ENCODE measurements at regions not wholly inside any gene's neighbourhood (a gene's known extent, or its start where the extent isn't known, plus 50 kb on each side); places are given as distances from the start of the nearest gene placed in this dataset.
A peak's percentile ranks its signal among the peaks of the same experiment; 100 is the strongest.
"Not testable (repeated sequence)": the region's sequence is repeated elsewhere in the genome, so short reads cannot be mapped to it uniquely, and the experiment has no call there.

DNA sequence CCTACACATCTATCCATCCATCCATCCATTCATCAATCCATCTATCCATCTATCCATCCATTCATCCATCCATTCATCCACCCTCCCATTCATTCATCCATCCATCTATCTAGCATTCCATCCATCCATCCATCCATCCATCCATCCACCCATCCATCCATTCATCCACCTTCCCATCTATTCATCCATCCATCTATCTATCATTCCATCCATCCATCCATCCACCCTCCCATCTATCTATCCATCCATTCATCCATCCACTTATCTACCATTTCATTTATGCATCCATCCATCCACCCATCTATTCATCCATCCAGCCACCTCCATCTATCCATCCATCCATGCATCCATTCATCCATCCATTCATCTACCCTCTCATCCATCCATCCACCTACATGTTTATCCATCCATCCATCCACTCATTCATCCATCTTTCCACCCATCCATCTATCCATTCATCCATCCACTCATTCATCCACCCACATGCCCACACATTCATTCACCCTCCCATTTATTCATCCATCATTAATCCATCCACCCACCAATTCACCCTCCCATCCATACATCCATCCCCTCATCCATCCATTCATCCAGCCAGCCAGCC lies 258.5 kb downstream of the CRLF2 start:
- DNase-seq (ENCODE audit: low spot score), result no peak

DNA sequence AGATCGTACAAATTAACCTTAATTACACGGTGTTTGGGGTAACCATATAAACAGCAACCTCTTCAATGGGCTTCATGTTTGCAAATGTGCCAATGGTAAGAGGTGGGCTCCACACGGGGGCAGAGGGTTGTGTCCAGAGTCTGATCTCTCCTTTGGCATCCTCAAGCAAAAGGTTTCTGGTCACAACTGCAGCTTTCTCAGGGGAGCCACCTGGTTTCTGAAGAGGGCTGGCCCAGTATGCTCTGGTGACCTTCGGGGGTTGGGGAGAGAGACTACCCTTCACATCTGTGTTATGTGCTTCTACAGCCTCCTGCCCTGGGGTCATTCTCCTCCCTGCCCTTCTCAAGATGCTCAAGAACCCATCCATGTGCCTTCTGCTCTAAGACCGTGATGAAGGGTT lies 259.6 kb downstream of the CRLF2 start:
- DNase-seq (ENCODE audit: low spot score), result no peak

DNA sequence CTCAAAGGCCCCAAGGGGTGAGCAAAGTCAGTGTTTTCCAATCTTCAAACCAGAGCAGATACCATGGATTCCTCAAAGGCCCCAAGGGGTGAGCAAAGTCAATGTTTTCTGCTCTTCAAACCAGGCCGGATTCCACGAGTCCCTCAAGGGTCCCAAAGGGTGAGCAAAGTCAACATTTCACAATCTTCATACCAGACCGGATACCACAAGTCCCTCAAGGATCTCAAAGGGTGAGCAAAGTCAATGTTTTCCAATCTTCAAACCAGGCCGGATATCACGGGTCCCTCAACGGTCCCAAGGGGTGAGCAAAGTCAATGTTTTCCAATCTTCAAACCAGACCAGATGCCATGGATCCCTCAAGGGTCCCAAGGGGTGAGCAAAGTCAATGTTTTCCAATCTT lies 265.2 kb downstream of the CRLF2 start:
- not testable (repeated sequence) for DNase-seq (ENCODE audit: low spot score)

DNA sequence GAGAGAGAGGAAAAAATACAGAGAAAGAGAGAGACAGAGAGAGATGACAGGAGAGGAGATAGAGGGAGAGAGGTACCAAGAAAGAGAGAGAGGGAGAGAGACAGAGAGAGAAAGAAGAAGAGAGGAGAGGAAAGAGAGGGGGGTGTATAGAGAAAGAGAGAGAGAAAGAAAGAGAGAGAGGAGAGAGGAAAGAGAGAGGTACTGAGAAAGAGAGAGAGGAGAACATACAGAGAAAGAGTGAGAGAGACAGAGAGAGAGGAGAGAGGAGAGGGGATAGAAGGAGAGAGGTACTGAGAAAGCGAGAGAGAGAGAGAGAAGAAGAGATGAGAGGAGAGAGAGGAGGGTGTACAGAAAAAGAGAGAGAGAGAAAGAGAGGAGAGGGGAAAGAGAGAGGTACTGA lies 269.4 kb downstream of the CRLF2 start:
- no peak for DNase-seq (ENCODE audit: low spot score)

DNA sequence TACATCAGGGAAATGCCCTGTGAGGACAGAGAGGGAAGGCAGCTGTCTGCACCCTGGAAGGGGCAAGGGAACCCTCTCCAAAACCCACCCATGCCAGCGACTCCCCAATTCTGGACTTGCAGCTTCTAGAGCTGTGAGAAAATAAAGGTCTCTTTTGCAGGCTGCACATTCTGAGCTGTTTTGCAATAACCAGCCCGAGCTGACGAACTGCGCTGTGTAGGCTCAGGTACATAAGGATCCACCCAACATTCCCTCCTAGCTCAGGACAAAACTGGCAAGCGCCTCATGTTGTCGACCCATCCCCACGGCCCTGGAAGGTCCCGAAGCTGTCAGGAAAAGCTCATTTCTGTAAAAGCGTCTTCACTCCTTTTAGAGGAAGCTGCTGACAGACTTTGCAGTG lies 271.8 kb downstream of the CRLF2 start:
- no peak for DNase-seq (ENCODE audit: low spot score)

DNA sequence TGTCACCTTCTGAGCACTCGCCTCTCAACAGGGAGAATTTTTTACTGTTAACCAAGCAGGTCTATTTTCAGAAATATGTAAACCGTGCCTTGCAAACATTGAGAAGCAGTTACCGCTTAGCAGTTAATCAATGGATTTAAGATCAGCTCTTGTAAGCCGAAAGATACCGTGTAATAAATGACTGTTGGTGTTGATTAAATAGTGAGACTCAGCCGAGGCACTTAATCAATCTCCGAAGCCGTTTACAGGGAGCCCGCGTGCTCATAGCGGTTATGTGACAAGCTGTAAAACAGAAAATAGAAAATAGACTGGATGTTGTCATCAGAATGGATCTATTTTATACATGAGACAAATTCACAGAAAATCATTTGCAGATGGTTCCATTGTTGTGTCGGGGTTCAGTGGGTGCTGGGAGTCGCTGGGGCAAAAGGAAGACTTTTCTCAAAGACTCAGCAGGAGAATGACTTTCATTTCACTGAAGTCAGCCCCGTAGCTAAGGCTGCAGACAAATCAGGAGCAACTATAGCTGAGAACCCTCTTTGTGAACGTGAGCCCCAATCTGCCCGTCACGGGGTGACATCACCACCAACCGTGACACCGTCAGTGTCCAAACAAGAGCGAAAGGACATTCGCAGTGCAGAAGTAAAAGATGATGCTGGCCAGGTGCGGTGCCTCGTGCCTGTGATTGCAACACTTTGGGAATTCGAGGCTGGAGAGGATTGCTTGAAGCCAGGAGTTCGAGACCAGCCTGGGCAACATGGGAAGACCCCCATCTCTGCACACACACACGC lies 275.3 kb downstream of the CRLF2 start:
- DNase-seq (ENCODE audit: low spot score), result no peak

DNA sequence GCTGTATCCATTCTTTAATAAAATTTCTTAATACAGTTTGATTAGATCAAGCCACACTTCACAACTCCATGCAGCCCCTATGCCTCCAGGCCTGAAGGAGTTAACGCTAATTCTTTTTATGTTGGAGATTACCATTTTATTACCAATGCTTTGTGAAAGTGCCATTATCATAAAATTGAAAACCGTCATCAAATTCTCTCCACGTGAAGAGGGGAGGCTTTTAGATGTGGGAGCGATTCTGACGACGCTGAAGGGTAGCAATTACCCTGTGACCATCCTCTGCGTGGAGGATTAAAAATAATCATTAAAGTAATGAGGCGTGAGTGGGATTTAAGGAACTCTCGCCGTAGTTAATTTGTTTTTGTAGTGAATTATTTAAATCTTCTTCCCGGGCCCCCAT lies 278.8 kb downstream of the CRLF2 start:
- no peak for DNase-seq (ENCODE audit: low spot score)

DNA sequence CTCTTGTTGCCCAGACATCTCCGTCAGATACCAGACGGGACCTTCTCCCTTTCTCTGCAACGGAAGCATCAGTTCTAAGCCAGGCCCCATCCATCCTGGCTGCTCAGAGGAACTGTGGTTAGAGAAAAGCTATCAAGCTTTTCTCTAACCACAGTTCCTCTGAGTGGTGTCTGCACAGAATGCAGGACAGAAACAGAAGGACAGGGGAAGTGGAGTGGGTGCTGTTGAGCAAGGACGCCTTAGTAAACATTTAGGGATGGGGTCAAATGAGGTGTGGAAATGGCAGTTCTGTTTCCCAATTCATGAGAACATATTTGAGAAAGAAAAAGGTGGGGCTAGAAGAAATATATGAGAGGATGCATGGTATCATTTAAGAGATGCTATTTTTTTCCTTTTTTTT lies 283.8 kb downstream of the CRLF2 start:
- no peak for DNase-seq (ENCODE audit: low spot score)

DNA sequence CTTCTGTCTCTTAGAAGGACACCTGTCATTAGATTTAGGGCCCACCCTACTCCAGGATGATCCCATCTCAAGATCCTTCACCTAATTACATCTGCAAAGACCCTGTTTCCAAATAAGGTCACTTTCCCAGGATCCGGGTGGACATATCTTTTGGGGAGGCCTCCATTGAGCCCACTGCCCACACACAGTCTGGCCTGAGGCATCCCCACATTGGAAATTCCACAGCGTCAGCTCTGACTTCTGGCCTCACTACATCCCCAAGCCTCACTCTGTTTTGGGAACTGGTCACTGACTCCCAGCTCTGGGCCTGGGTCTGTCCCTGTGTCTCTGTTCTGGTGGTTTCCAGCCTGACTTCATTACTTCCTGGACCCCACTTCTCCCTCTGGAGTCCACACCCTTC lies 285.5 kb downstream of the CRLF2 start:
- no peak for DNase-seq (ENCODE audit: low spot score)

DNA sequence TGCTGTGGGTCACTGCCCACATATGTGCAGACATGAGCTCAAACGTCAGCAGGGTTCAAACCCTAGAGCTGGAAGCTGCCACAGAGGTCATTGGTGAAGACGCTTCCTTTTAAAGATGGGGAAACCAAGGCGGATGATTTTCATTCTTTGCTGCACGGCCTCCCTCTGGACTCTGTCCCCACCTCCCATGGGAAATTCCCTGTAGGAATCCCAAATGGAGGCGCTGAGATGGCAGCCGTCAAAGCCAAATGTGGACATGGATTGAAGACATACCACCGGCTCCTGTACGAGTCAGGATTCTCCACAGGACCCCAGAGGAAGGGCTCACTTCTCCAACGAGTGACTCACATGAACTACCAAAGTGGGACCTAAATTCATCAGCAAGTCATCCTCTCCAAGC lies 286.4 kb downstream of the CRLF2 start:
- no peak for DNase-seq (ENCODE audit: low spot score)

DNA sequence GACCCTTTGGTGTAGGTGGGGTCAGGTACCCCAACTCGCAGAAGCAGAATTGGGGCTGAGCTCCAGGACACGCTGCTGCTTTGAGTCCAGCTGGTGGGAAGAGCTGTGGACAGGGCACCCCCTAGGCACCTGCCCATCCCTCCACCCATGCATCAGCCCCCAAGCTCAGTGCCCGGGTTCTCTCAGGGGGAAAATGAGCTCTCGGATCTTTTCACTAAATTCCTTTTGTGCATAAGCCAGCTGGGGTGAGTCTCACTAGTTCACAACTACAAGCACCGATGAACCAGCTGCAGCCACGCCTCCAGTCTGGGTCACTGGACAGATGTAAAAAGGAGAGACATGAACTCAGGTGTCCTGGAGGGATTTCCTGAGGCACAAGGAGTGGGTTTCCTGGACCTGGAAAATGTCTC lies 286.8 kb downstream of the CRLF2 start:
- DNase-seq (ENCODE audit: low spot score), result no peak

DNA sequence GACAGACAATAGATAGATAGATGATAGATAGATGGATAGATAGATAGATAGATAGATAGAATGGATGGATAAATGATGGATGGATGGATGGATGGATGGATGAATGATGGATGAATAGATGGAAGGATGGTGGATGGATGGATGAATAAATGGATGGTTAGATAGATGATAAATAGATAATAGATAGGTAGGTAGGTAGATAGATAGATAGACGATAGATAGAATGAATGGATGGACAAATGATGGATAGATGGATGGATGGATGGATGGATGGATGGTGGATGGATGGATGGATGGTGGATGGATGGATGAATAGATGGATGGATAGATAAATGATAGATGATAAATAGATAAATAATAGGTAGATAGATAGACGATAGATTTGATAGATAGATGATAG lies 287.4 kb downstream of the CRLF2 start:
- no peak for DNase-seq (ENCODE audit: low spot score)

DNA sequence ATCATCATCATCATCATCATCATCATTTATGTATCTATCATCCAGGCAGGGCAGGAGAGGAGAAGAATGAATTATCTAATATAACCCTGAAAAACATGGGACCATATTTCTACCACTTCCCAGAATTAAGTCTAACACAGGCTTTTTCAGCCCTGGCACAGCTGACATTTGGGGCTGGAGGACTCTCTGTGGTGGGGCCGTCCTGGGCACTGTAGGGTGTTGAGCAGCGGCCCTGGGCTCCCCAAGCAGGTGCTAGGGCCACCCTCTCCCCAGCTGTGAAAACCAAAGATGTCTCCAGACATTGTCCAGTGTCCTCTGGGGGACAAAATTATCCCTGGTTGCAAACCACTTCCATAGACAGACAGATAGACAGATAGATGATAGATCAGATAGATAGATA lies 288.4 kb downstream of the CRLF2 start:
- no peak for DNase-seq (ENCODE audit: low spot score)

DNA sequence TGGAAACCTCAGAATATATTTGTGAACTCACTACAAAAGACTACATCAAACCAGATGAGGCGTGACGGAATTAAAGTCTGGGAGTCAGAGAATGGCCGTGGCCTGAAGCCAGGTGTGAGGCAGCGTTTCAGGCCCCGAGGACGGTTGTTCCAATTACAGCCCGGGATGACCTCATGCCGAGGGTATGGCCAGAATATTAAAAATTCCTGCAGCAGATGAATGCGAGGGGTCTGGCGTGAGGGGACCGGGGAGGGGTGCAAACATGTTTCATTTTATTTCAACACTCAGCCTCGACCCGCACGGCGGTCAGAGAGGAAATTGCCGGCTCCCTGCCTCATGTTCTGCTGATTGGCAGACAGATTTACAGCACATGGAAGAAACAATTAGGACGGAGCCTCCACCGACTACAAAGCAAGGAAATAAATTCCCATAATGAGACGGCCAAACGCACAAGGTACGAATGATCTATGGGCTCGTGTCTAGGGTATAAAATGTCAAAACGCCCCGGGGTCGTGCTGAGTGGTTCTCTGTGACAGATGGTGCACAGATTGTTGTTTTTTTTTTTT lies 289.7 kb downstream of the SHOX start:
- no peak for DNase-seq (ENCODE audit: low spot score)

DNA sequence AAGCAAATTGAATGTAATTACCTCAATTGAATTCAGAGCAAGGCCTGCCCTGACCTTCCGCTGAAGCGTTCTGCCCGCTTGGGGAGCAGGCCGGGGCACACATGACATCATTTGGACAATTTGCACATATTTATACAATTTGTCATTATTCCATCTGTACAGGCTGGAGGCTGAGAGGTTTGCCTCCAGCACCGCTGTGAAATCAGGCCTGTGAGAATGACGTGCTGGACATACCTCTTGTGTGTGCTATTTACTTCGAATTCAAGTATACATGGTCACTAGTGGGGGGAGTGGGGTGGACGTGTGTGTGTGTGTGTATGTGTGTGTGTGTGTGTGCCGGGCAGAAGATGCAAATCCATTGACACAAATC lies 285.6 kb downstream of the SHOX start:
- no peak for DNase-seq (ENCODE audit: low spot score)

DNA sequence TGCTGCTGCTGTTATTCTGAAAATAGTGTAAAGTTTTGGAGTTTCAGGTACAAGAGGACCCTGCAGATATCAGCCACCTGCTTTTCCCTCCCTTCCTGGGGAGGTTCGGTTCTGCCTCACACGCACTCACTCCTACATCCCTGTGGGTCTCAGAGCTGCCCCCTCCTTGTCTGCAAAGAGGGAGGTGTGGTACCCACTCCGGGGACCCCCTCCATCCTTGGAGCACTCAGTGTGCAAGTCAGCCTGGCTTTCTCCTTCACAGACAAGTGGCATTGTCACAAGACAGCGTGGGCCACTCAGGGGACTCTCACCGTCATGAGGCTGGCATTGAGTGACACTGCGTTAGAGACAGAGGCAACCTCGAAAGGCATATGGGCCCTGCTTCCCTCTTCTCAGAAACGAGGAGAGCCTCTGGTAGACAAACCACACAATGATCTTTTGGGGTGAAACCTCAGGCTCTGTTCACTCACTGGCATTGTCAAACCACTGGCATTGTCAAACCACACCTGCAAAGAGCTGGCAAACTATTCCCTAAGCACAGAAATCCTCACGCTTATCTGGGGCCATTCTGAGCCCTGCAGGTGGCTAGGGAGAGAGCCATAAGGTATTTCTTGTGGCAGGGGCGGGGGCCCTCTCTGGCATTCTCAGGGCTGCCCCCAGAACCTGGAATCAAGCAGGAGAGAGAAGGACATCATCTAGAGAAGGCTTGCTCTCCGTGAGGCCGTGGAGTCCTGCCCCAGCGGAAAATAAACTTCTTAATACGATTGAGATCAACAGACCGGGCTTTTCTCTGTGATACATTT lies 285.0 kb downstream of the SHOX start:
- DNase-seq (ENCODE audit: low spot score), result peak; percentile 5

DNA sequence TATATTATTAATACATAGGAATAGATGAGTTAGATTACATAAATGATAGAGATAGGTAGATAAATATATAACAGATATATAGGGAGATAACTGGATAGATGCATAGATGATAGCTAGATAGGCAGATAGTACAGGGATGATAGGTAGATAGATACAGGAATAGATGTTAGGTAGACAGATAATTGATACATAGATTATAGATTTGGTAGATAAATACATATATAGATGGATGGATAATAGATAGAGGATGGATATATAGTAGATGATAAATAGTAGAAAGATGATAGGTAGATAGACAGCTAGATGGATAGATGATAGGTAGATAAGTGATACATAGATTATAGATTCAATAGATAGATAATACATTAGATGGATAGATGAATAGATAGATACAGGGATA lies 283.6 kb downstream of the SHOX start:
- DNase-seq (ENCODE audit: low spot score), result no peak

DNA sequence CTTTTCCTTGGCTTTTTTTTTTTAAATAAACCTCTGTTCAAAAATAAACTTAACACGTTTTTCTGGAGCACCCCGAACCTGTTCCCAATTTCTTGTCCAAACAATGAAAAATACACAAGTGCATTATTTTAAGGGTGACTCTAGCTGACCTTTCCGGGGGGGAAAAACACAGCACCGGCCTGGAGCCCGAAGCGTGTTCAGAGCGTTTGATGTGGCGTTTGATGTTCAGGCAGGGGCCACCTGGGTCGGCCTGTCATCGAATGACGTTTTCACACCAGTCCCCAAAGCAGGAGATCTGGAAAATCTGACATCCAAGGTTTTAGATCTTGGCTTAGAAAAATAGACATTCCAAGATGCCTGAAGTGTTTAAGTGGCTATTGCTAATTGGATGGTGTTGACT lies 282.1 kb downstream of the SHOX start:
- no peak for DNase-seq (ENCODE audit: low spot score)

DNA sequence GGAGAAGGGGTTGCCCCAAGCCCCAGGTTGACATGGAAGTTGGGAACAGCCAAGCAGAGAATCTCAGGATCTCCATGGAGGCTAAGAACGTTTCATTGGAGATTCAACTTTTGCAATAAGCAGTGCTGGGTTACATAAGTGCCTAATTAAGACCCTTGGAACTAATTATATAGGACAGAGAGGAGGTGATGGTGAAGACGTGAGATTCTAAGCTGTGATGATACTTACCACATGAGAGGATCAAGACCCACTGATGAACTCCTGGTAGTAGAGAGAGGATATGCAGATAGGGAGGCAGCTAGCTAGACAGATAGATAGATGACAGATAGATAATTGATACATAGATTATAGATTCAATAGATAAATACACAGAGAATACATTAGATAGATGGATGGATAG lies 278.5 kb downstream of the SHOX start:
- DNase-seq (ENCODE audit: low spot score), result not testable (repeated sequence)

DNA sequence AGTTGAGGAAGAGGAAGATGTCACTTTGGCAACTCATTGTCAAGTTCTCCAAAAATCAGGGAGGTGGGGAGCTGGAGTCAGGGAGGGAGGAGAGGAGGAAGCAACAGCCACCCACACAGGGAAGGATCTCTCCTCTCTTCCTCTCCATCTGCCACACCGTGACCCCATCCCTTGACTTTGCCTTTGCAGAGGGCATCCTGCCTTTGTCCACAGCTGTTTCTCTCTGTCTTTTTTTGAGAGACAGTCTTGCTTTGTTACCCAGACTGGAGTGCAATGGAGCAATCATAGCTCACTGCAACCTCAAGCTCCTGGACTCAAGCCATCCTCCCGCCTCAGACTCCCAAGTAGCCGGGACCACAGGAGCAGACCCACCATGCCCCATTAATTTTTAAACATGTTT lies 276.0 kb downstream of the SHOX start:
- DNase-seq (ENCODE audit: low spot score), result no peak

DNA sequence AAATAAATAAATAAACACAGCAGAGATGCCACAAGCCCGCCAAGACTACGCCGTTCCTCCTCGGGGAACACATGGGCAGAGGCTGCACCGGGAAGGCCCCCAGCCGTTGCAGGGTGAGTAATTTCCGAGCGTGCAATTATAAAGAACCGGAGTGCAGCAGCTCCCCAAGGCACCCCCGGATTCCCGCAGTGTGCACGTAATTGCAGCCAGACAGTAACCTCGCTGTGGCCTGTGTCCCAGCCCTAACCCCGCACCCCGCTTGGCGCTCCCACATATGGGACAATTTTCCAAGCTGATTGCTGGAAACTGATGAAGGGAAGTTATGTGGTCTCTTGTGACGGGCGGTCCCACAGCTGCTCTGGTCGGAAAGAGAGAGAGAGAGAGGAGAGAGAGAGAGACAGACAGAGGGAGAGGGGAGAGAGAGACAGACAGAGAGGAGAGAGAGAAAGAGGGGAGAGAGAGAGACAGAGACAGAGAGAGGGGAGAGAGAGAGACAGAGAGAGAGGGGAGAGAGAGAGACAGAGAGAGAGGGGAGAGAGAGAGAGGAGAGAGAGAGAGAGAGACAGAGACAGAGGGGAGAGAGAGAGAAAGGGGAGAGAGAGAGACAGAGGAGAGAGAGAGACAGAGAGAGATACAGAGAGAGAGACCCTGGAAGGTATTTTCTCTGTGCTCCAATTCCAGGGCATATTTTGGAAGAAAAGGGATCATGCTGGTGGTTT lies 275.4 kb downstream of the SHOX start:
- DNase-seq (ENCODE audit: low spot score), result no peak

DNA sequence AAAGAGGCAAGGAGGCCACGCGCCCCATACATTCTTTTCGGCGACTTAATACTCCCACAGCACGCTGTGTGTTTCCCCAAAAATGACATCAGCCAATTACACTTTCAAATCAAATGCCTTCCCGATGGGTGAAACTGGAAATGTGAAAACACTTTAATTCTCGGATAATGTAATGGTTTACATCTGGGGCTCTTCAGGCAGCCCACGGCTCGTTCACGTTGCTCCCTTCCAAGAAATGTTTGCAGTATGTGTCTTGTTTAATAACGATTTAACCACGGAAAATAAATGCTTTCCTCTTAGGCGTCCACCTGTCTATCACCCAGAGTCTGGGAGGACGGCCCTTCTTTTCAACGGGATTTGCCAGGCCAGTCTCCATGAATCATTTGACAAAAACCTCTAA lies 272.5 kb downstream of the SHOX start:
- no peak for DNase-seq (ENCODE audit: low spot score)

Measured in activated CD4-positive, alpha-beta T cell treated with anti-CD3 and anti-CD28 coated beads, Interleukin-2, Interleukin-4, amounts not matched to agents 100 ng/mL and 50 ng/mL, durations not matched to agents 16 hours and 8 hours (primary cell).